GM23338 (cell line): ENCODE measurements at regions not wholly inside any gene's neighbourhood (a gene's known extent, or its start where the extent isn't known, plus 50 kb on each side); places are given as distances from the start of the nearest gene placed in this dataset.

Experiments
- CREB1 ChIP-seq: fragments of 250-450 bp; sonication (Bioruptor Pico); IDR thresholded peaks from 2 replicates; pipeline ENCODE4 v1.5.0; 2020; ENCODE audit warnings: low read depth, mild to moderate bottlenecking, moderate library complexity
- CTCF ChIP-seq, 2 experiments: fragments of 200-600 bp in 1 of 2; sonication (generic) in 1 of 2; conservative IDR thresholded peaks; 2 replicates each; pipeline versions ENCODE4 v1.5.1 to v1.6.1; 2016 to 2017; ENCODE audit warnings: antibody characterized with exemption in 2 of 2, low read depth in 2 of 2, mild to moderate bottlenecking in 2 of 2, moderate library complexity in 1 of 2
- EZH2 ChIP-seq: fragments of 200-600 bp; sonication (generic); IDR thresholded peaks from one replicate; pipeline ENCODE4 v1.8.0; 2017; ENCODE audit warnings: antibody characterized with exemption, mild to moderate bottlenecking, low read depth; ENCODE audit not compliant: unreplicated experiment
- EZH2phosphoT487 ChIP-seq: fragments of 200-600 bp; sonication (generic); IDR thresholded peaks from one replicate; pipeline ENCODE4 v1.8.1; 2018; ENCODE audit warnings: antibody characterized with exemption; ENCODE audit not compliant: unreplicated experiment
- JUNB ChIP-seq: IDR thresholded peaks from one replicate; pipeline ENCODE4 v1.6.1; 2016; ENCODE audit warnings: antibody characterized with exemption; ENCODE audit not compliant: unreplicated experiment
- POLR2AphosphoS5 ChIP-seq: IDR thresholded peaks from 2 replicates; pipeline ENCODE4 v1.6.1; 2016; ENCODE audit warnings: antibody characterized with exemption, low read depth
- TF ChIP-seq, protein P1 (sequence below): IDR thresholded peaks from one replicate; pipeline ENCODE4 v1.6.1; 2018; ENCODE audit warnings: antibody characterized with exemption; ENCODE audit not compliant: unreplicated experiment

DNA sequence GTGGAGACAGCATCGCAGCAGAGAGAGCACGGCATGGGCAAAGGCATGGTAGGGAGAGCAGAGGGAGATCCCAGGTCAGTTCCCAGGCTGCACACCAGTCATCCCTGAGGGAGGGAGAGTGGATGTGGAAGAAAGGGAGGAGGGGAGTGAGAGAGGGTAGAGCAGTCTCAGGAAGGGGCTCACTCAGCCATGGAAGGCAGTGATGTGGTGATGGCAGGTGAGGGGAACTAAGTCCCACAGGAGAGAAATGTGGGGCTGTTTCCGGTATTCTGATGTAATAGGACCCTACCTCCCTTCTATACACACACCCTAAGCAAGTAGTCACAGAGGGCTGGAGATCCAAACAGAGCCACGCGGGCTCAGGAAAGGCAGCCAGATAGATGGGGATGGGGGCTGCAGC lies 500.3 kb upstream of the CDH11 start:
- no peak for TF ChIP-seq CTCF (conservative IDR thresholded peaks at IDR 0.05; ENCODE audit: low read depth in 2 of 2)
- TF ChIP-seq EZH2phosphoT487, result no peak
- TF ChIP-seq CREB1 (CRISPR knock-in tag), result no peak
- no peak for TF ChIP-seq EZH2
- TF ChIP-seq POLR2AphosphoS5, result no peak
- TF ChIP-seq JUNB, result no peak
- TF ChIP-seq, protein P1, sequence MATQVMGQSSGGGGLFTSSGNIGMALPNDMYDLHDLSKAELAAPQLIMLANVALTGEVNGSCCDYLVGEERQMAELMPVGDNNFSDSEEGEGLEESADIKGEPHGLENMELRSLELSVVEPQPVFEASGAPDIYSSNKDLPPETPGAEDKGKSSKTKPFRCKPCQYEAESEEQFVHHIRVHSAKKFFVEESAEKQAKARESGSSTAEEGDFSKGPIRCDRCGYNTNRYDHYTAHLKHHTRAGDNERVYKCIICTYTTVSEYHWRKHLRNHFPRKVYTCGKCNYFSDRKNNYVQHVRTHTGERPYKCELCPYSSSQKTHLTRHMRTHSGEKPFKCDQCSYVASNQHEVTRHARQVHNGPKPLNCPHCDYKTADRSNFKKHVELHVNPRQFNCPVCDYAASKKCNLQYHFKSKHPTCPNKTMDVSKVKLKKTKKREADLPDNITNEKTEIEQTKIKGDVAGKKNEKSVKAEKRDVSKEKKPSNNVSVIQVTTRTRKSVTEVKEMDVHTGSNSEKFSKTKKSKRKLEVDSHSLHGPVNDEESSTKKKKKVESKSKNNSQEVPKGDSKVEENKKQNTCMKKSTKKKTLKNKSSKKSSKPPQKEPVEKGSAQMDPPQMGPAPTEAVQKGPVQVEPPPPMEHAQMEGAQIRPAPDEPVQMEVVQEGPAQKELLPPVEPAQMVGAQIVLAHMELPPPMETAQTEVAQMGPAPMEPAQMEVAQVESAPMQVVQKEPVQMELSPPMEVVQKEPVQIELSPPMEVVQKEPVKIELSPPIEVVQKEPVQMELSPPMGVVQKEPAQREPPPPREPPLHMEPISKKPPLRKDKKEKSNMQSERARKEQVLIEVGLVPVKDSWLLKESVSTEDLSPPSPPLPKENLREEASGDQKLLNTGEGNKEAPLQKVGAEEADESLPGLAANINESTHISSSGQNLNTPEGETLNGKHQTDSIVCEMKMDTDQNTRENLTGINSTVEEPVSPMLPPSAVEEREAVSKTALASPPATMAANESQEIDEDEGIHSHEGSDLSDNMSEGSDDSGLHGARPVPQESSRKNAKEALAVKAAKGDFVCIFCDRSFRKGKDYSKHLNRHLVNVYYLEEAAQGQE, result no peak
